ENCODE measurements at regions not wholly inside any gene's neighbourhood (a gene's known extent, or its start where the extent isn't known, plus 50 kb on each side); places are given as distances from the start of the nearest gene placed in this dataset.

- Histone ChIP-seq H3K27ac (ENCODE audit: low read depth, low read length) (no peak overlapping the region), H3K4me1 (ENCODE audit: control insufficient read depth in 1 of 2, insufficient read depth in 2 of 2, low read length in 2 of 2) (no peaks in the 10 kb centered on the region), H3K36me3 (ENCODE audit: control insufficient read depth in 1 of 2, insufficient read depth in 2 of 2, low read length in 2 of 2) (no peaks in the 10 kb centered on the region), H3K27me3 (ENCODE audit: control insufficient read depth in 1 of 2, insufficient read depth in 2 of 2, low read length in 2 of 2) (no peaks in the 10 kb centered on the region), H3K9me3 (ENCODE audit: control insufficient read depth in 1 of 2, low read length in 2 of 2) (no peaks in the 10 kb centered on the region), H3K4me3 (ENCODE audit: low read depth in 1 of 2, low read length in 2 of 2) (no peak overlapping the region), H3K9ac (ENCODE audit: low read depth in 1 of 2, low read length in 2 of 2) (no peak overlapping the region)
These were observed 891.2 kb upstream of the POU3F3 start for GRCh38 chr2:103962670-103963069.

GRCh38 chr2:103963146-103963725, 890.7 kb upstream of the POU3F3 start:
- H3K9me3 ChIP-seq (ENCODE audit: control insufficient read depth in 1 of 2, low read length in 2 of 2): no peaks in the 10 kb centered on the region
- no peak overlapping the region for H3K27ac ChIP-seq (ENCODE audit: low read depth, low read length)
- no peaks in the 10 kb centered on the region for H3K4me1 ChIP-seq (ENCODE audit: control insufficient read depth in 1 of 2, insufficient read depth in 2 of 2, low read length in 2 of 2)
- H3K27me3 ChIP-seq (ENCODE audit: control insufficient read depth in 1 of 2, insufficient read depth in 2 of 2, low read length in 2 of 2): no peaks in the 10 kb centered on the region
- H3K36me3 ChIP-seq (ENCODE audit: control insufficient read depth in 1 of 2, insufficient read depth in 2 of 2, low read length in 2 of 2): no peaks in the 10 kb centered on the region
- H3K9ac ChIP-seq (ENCODE audit: low read depth in 1 of 2, low read length in 2 of 2): no peak overlapping the region
- no peak overlapping the region for H3K4me3 ChIP-seq (ENCODE audit: low read depth in 1 of 2, low read length in 2 of 2)

- Histone ChIP-seq H3K9me3 (ENCODE audit: control insufficient read depth in 1 of 2, low read length in 2 of 2) (no peaks in the 10 kb centered on the region), H3K27me3 (ENCODE audit: control insufficient read depth in 1 of 2, insufficient read depth in 2 of 2, low read length in 2 of 2) (no peaks in the 10 kb centered on the region), H3K4me1 (ENCODE audit: control insufficient read depth in 1 of 2, insufficient read depth in 2 of 2, low read length in 2 of 2) (no peaks in the 10 kb centered on the region), H3K27ac (ENCODE audit: low read depth, low read length) (no peak overlapping the region), H3K4me3 (ENCODE audit: low read depth in 1 of 2, low read length in 2 of 2) (no peak overlapping the region), H3K9ac (ENCODE audit: low read depth in 1 of 2, low read length in 2 of 2) (no peak overlapping the region), H3K36me3 (ENCODE audit: control insufficient read depth in 1 of 2, insufficient read depth in 2 of 2, low read length in 2 of 2) (no peaks in the 10 kb centered on the region)
These were observed 876.7 kb upstream of the POU3F3 start for GRCh38 chr2:103977241-103977640.

- H3K36me3 ChIP-seq (ENCODE audit: control insufficient read depth in 1 of 2, insufficient read depth in 2 of 2, low read length in 2 of 2): no peaks in the 10 kb centered on the region
- no peaks in the 10 kb centered on the region for H3K27me3 ChIP-seq (ENCODE audit: control insufficient read depth in 1 of 2, insufficient read depth in 2 of 2, low read length in 2 of 2)
- no peaks in the 10 kb centered on the region for H3K9me3 ChIP-seq (ENCODE audit: control insufficient read depth in 1 of 2, low read length in 2 of 2)
- no peak overlapping the region for H3K4me3 ChIP-seq (ENCODE audit: low read depth in 1 of 2, low read length in 2 of 2)
- no peak overlapping the region for H3K27ac ChIP-seq (ENCODE audit: low read depth, low read length)
- H3K4me1 ChIP-seq (ENCODE audit: control insufficient read depth in 1 of 2, insufficient read depth in 2 of 2, low read length in 2 of 2): no peaks in the 10 kb centered on the region
- no peak overlapping the region for H3K9ac ChIP-seq (ENCODE audit: low read depth in 1 of 2, low read length in 2 of 2)
These were observed 876.2 kb upstream of the POU3F3 start for GRCh38 chr2:103977668-103978067.

- no peak overlapping the region for H3K9ac ChIP-seq (ENCODE audit: low read depth in 1 of 2, low read length in 2 of 2)
- H3K36me3 ChIP-seq (ENCODE audit: control insufficient read depth in 1 of 2, insufficient read depth in 2 of 2, low read length in 2 of 2): no peaks in the 10 kb centered on the region
- H3K4me3 ChIP-seq (ENCODE audit: low read depth in 1 of 2, low read length in 2 of 2): no peak overlapping the region
- no peaks in the 10 kb centered on the region for H3K9me3 ChIP-seq (ENCODE audit: control insufficient read depth in 1 of 2, low read length in 2 of 2)
- H3K4me1 ChIP-seq (ENCODE audit: control insufficient read depth in 1 of 2, insufficient read depth in 2 of 2, low read length in 2 of 2): no peaks in the 10 kb centered on the region
- no peak overlapping the region for H3K27ac ChIP-seq (ENCODE audit: low read depth, low read length)
- H3K27me3 ChIP-seq (ENCODE audit: control insufficient read depth in 1 of 2, insufficient read depth in 2 of 2, low read length in 2 of 2): no peaks in the 10 kb centered on the region
These were observed 873.5 kb upstream of the POU3F3 start for GRCh38 chr2:103980401-103980800.

- no peak overlapping the region for H3K4me3 ChIP-seq (ENCODE audit: low read depth in 1 of 2, low read length in 2 of 2)
- H3K27ac ChIP-seq (ENCODE audit: low read depth, low read length): no peak overlapping the region
- H3K36me3 ChIP-seq (ENCODE audit: control insufficient read depth in 1 of 2, insufficient read depth in 2 of 2, low read length in 2 of 2): no peaks in the 10 kb centered on the region
- no peaks in the 10 kb centered on the region for H3K4me1 ChIP-seq (ENCODE audit: control insufficient read depth in 1 of 2, insufficient read depth in 2 of 2, low read length in 2 of 2)
- H3K9ac ChIP-seq (ENCODE audit: low read depth in 1 of 2, low read length in 2 of 2): no peak overlapping the region
- no peaks in the 10 kb centered on the region for H3K9me3 ChIP-seq (ENCODE audit: control insufficient read depth in 1 of 2, low read length in 2 of 2)
- no peaks in the 10 kb centered on the region for H3K27me3 ChIP-seq (ENCODE audit: control insufficient read depth in 1 of 2, insufficient read depth in 2 of 2, low read length in 2 of 2)
These were observed 871.2 kb upstream of the POU3F3 start for GRCh38 chr2:103982691-103983090.

GRCh38 chr2:103986001-103986400, 867.9 kb upstream of the POU3F3 start:
- Histone ChIP-seq H3K9ac (ENCODE audit: low read depth in 1 of 2, low read length in 2 of 2) (no peak overlapping the region), H3K27ac (ENCODE audit: low read depth, low read length) (no peak overlapping the region), H3K36me3 (ENCODE audit: control insufficient read depth in 1 of 2, insufficient read depth in 2 of 2, low read length in 2 of 2) (no peaks in the 10 kb centered on the region), H3K4me1 (ENCODE audit: control insufficient read depth in 1 of 2, insufficient read depth in 2 of 2, low read length in 2 of 2) (no peaks in the 10 kb centered on the region), H3K4me3 (ENCODE audit: low read depth in 1 of 2, low read length in 2 of 2) (no peak overlapping the region), H3K9me3 (ENCODE audit: control insufficient read depth in 1 of 2, low read length in 2 of 2) (no peaks in the 10 kb centered on the region), H3K27me3 (ENCODE audit: control insufficient read depth in 1 of 2, insufficient read depth in 2 of 2, low read length in 2 of 2) (no peaks in the 10 kb centered on the region)

- H3K4me3 ChIP-seq (ENCODE audit: low read depth in 1 of 2, low read length in 2 of 2): no peak overlapping the region
- no peak overlapping the region for H3K9ac ChIP-seq (ENCODE audit: low read depth in 1 of 2, low read length in 2 of 2)
- no peaks in the 10 kb centered on the region for H3K4me1 ChIP-seq (ENCODE audit: control insufficient read depth in 1 of 2, insufficient read depth in 2 of 2, low read length in 2 of 2)
- no peak overlapping the region for H3K27ac ChIP-seq (ENCODE audit: low read depth, low read length)
- no peaks in the 10 kb centered on the region for H3K9me3 ChIP-seq (ENCODE audit: control insufficient read depth in 1 of 2, low read length in 2 of 2)
- no peaks in the 10 kb centered on the region for H3K36me3 ChIP-seq (ENCODE audit: control insufficient read depth in 1 of 2, insufficient read depth in 2 of 2, low read length in 2 of 2)
- H3K27me3 ChIP-seq (ENCODE audit: control insufficient read depth in 1 of 2, insufficient read depth in 2 of 2, low read length in 2 of 2): no peaks in the 10 kb centered on the region
These were observed 862.3 kb upstream of the POU3F3 start for GRCh38 chr2:103991591-103991990.

GRCh38 chr2:104004821-104005220, 849.1 kb upstream of the POU3F3 start:
- H3K4me3 ChIP-seq (ENCODE audit: low read depth in 1 of 2, low read length in 2 of 2): no peak overlapping the region
- H3K9me3 ChIP-seq (ENCODE audit: control insufficient read depth in 1 of 2, low read length in 2 of 2): no peaks in the 10 kb centered on the region
- H3K27me3 ChIP-seq (ENCODE audit: control insufficient read depth in 1 of 2, insufficient read depth in 2 of 2, low read length in 2 of 2): no peaks in the 10 kb centered on the region
- H3K9ac ChIP-seq (ENCODE audit: low read depth in 1 of 2, low read length in 2 of 2): no peak overlapping the region
- H3K27ac ChIP-seq (ENCODE audit: low read depth, low read length): no peak overlapping the region
- no peaks in the 10 kb centered on the region for H3K36me3 ChIP-seq (ENCODE audit: control insufficient read depth in 1 of 2, insufficient read depth in 2 of 2, low read length in 2 of 2)
- no peaks in the 10 kb centered on the region for H3K4me1 ChIP-seq (ENCODE audit: control insufficient read depth in 1 of 2, insufficient read depth in 2 of 2, low read length in 2 of 2)

- no peak overlapping the region for H3K27ac ChIP-seq (ENCODE audit: low read depth, low read length)
- H3K4me3 ChIP-seq (ENCODE audit: low read depth in 1 of 2, low read length in 2 of 2): no peak overlapping the region
- H3K4me1 ChIP-seq (ENCODE audit: control insufficient read depth in 1 of 2, insufficient read depth in 2 of 2, low read length in 2 of 2): no peaks in the 10 kb centered on the region
- H3K9me3 ChIP-seq (ENCODE audit: control insufficient read depth in 1 of 2, low read length in 2 of 2): no peaks in the 10 kb centered on the region
- no peak overlapping the region for H3K9ac ChIP-seq (ENCODE audit: low read depth in 1 of 2, low read length in 2 of 2)
- H3K27me3 ChIP-seq (ENCODE audit: control insufficient read depth in 1 of 2, insufficient read depth in 2 of 2, low read length in 2 of 2): no peaks in the 10 kb centered on the region
- H3K36me3 ChIP-seq (ENCODE audit: control insufficient read depth in 1 of 2, insufficient read depth in 2 of 2, low read length in 2 of 2): no peaks in the 10 kb centered on the region
These were observed 837.1 kb upstream of the POU3F3 start for GRCh38 chr2:104016801-104017200.

GRCh38 chr2:104023306-104023705, 830.6 kb upstream of the POU3F3 start:
- Histone ChIP-seq H3K27ac (ENCODE audit: low read depth, low read length) (no peak overlapping the region), H3K9ac (ENCODE audit: low read depth in 1 of 2, low read length in 2 of 2) (no peak overlapping the region), H3K36me3 (ENCODE audit: control insufficient read depth in 1 of 2, insufficient read depth in 2 of 2, low read length in 2 of 2) (no peaks in the 10 kb centered on the region), H3K4me1 (ENCODE audit: control insufficient read depth in 1 of 2, insufficient read depth in 2 of 2, low read length in 2 of 2) (no peaks in the 10 kb centered on the region), H3K27me3 (ENCODE audit: control insufficient read depth in 1 of 2, insufficient read depth in 2 of 2, low read length in 2 of 2) (no peaks in the 10 kb centered on the region), H3K9me3 (ENCODE audit: control insufficient read depth in 1 of 2, low read length in 2 of 2) (no peaks in the 10 kb centered on the region), H3K4me3 (ENCODE audit: low read depth in 1 of 2, low read length in 2 of 2) (no peak overlapping the region)

Data from duodenal mucosa (tissue), 2 donors.